Stomach (tissue), 8 donors: ENCODE measurements at regions not wholly inside any gene's neighbourhood (a gene's known extent, or its start where the extent isn't known, plus 50 kb on each side); places are given as distances from the start of the nearest gene placed in this dataset.

Experiments
- DNase-seq, 2 donors: peaks; one replicate each; pipeline versions ENCODE4 v3.0.0 to v3.0.0-alpha.2; 2013 to 2019
- H3K27ac ChIP-seq, 5 donors: fragments of 200-600 bp in 4 of 5; sonication (generic) in 4 of 5; one replicate each; pipeline ENCODE4 v1.5.1; 2013 to 2019; ENCODE audit warnings: mild to moderate bottlenecking in 1 of 5, moderate library complexity in 1 of 5
- H3K27me3 ChIP-seq, 3 donors: fragments of 200-600 bp; sonication (generic); one replicate each; pipeline ENCODE4 v1.5.1; 2017 to 2019; ENCODE audit warnings: mixed run types in 1 of 3
- H3K36me3 ChIP-seq, 4 donors: fragments of 200-600 bp; sonication (generic); 1 replicate in 3 of 4; 2 replicates in 1 of 4; pipeline ENCODE4 v1.5.1; 2016 to 2019
- H3K4me1 ChIP-seq, 4 donors: fragments of 200-600 bp; sonication (generic); one replicate each; pipeline ENCODE4 v1.5.1; 2016 to 2019
- H3K4me3 ChIP-seq, 4 donors: fragments of 200-600 bp; sonication (generic) in 3 of 4; one replicate each; pipeline ENCODE4 v1.5.1; 2016 to 2019; ENCODE audit warnings: mild to moderate bottlenecking in 1 of 4
- H3K9me3 ChIP-seq, 4 donors: fragments of 200-600 bp; sonication (generic); one replicate each; pipeline ENCODE4 v1.5.1; 2016 to 2019
- CTCF ChIP-seq, 7 experiments: fragments of 450-650 bp in 4 of 7; fragments of 200-600 bp in 3 of 7; sonication (generic) in 3 of 7; IDR thresholded peaks; one replicate each; pipeline ENCODE4 v1.5.1; 2016 to 2019; ENCODE audit warnings: antibody characterized with exemption in 7 of 7, control low read depth in 2 of 7, mild to moderate bottlenecking in 1 of 7
- EP300 ChIP-seq: sonication (generic); formaldehyde crosslinking; IDR thresholded peaks from one replicate; pipeline ENCODE4 v1.6.1; 2017; ENCODE audit warnings: antibody characterized with exemption
- POLR2A ChIP-seq, 4 donors: fragments of 450-650 bp; IDR thresholded peaks; one replicate each; pipeline ENCODE4 v1.6.1; 2016; ENCODE audit warnings: antibody characterized with exemption in 4 of 4, control low read depth in 2 of 4, mild to moderate bottlenecking in 1 of 4, moderate library complexity in 1 of 4
- POLR2AphosphoS5 ChIP-seq, 3 donors: sonication (generic); formaldehyde crosslinking; IDR thresholded peaks; one replicate each; pipeline ENCODE4 v1.6.1; 2016; ENCODE audit warnings: antibody characterized with exemption in 3 of 3
- WGBS, 5 donors: extraction: QIAGEN DNeasy Blood & Tissue Kit in 3 of 5; methylation state at CpG; one replicate each; pipeline versions ENCODE4 v1.1.5 to v1.1.7; 2013 to 2018; 5-methylcytosine and 5-hydroxymethylcytosine counted together
- intact Hi-C: fragments of 100-400 bp; cut with DNase I; formaldehyde crosslinking; loops from one replicate; pipeline ENCODE4 v1.15.1; 2023; ENCODE audit warnings: low total_unique reads
- donor health status: healthy with polysubstance abuse.
- donor health status: Bipolar disorder and iron deficiency.
- donor health status: healthy.

- H3K27me3 ChIP-seq = no peaks in the 10 kb centered on the region
- DNase-seq = no peak
- H3K4me1 ChIP-seq = no peaks in the 10 kb centered on the region
- WGBS, 5 donors = 28 to 44% (median 38%) methylated on average over 4 of the region's 4 CpGs
- TF ChIP-seq POLR2AphosphoS5 (IDR thresholded peaks at IDR 0.05) (no peak), EP300 (no peak), CTCF (IDR thresholded peaks at IDR 0.05) (no peak), POLR2A (IDR thresholded peaks at IDR 0.05) (no peak)
- H3K9me3 ChIP-seq = peaks cover 0 to 7% (median 0%) of the 10 kb centered on the region in 4 donors
- no peak overlapping the region for H3K27ac ChIP-seq
- no peaks in the 10 kb centered on the region for H3K36me3 ChIP-seq
- intact Hi-C loops = no loop called here
- no peak overlapping the region for H3K4me3 ChIP-seq
Observed at GRCh38 chr15:53110999-53111398, 320.9 kb upstream of the ONECUT1 start.

GRCh38 chr15:53108319-53108718, 318.2 kb upstream of the ONECUT1 start:
- Histone ChIP-seq H3K4me3 (no peak overlapping the region), H3K36me3 (no peaks in the 10 kb centered on the region), H3K27ac (no peak overlapping the region), H3K27me3 (no peaks in the 10 kb centered on the region), H3K4me1 (no peaks in the 10 kb centered on the region), H3K9me3 (no peaks in the 10 kb centered on the region)
- 65 to 75% (median 72%) methylated on average over 2 of the region's 2 CpGs for WGBS, 5 donors
- TF ChIP-seq POLR2AphosphoS5 (IDR thresholded peaks at IDR 0.05) (no peak), POLR2A (IDR thresholded peaks at IDR 0.05) (no peak), EP300 (no peak), CTCF (IDR thresholded peaks at IDR 0.05) (no peak)
- DNase-seq = no peak
- intact Hi-C loops = no loop called here

GRCh38 chr15:53107855-53108254, 317.7 kb upstream of the ONECUT1 start:
- H3K4me3 ChIP-seq = no peak overlapping the region
- no peaks in the 10 kb centered on the region for H3K4me1 ChIP-seq
- no peaks in the 10 kb centered on the region for H3K27me3 ChIP-seq
- DNase-seq = no peak
- H3K27ac ChIP-seq = no peak overlapping the region
- TF ChIP-seq POLR2AphosphoS5 (IDR thresholded peaks at IDR 0.05) (no peak), EP300 (no peak), CTCF (IDR thresholded peaks at IDR 0.05) (no peak), POLR2A (IDR thresholded peaks at IDR 0.05) (no peak)
- no peaks in the 10 kb centered on the region for H3K36me3 ChIP-seq
- intact Hi-C loops = no loop called here
- no peaks in the 10 kb centered on the region for H3K9me3 ChIP-seq
- whole genome bisulfite sequencing, 5 donors = 67 to 75% (median 73%) methylated on average over 3 of the region's 3 CpGs

- no peaks in the 10 kb centered on the region for H3K9me3 ChIP-seq
- 82 to 87% (median 85%) methylated on average over 7 of the region's 7 CpGs for WGBS, 5 donors
- H3K4me3 ChIP-seq = no peak overlapping the region
- no peaks in the 10 kb centered on the region for H3K4me1 ChIP-seq
- H3K36me3 ChIP-seq = no peaks in the 10 kb centered on the region
- H3K27me3 ChIP-seq = no peaks in the 10 kb centered on the region
- DNase-seq = no peak
- intact Hi-C loops = no loop called here
- H3K27ac ChIP-seq = no peak overlapping the region
- TF ChIP-seq CTCF (IDR thresholded peaks at IDR 0.05) (no peak), POLR2AphosphoS5 (IDR thresholded peaks at IDR 0.05) (no peak), POLR2A (IDR thresholded peaks at IDR 0.05) (no peak), EP300 (no peak)
Observed at GRCh38 chr15:53106505-53107286, 316.6 kb upstream of the ONECUT1 start.
